ENCODE measurements at regions not wholly inside any gene's neighbourhood (a gene's known extent, or its start where the extent isn't known, plus 50 kb on each side); places are given as distances from the start of the nearest gene placed in this dataset.

DNA sequence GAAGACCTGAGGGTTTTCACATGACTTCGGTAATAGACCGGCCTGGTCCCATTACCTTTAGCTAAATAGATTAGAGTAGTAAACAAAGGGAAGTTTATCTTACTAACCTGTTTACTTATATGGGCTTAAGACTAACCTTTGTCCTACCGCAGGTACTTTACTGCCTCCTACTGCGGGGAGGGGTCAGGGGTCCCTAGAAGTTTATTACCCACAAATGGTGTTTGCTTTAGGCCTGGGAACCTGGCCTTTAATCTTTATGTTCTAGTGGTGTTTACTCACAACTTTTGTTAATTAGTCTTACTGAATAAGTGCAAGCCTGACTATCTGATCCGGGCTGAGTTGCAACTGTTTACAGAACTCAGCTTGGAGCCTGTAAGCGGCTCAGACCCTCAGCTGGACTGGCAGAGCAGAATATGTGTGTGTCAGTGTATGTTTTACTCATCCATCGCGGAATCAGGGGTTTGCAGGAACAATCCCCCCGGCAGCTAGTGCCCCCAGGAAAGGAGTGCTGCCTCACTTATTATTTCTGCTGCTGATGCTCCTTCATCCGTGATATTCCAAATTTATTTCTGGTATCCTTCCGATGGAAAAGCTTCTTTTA is 578.9 kb upstream of the SEMA3D start:
- WGBS, 2 donors = 62 to 63% methylated on average over 11 of the region's 11 CpGs
- DNase-seq (no peak), ATAC-seq (ENCODE audit: insufficient read depth, low FRiP score) (no peak)
- Histone ChIP-seq H3K9ac (ENCODE audit: insufficient read depth in 1 of 2, low read length in 2 of 2) (no peak overlapping the region), H3K9me3 (ENCODE audit: control insufficient read depth in 4 of 4, insufficient read depth in 3 of 4, low read length in 3 of 4) (peaks cover 0 to 2% (median 0%) of the 10 kb centered on the region in 4 donors), H3K27ac (ENCODE audit: low read depth in 1 of 2, low read length in 1 of 2) (no peak overlapping the region), H3K4me1 (ENCODE audit: control insufficient read depth in 5 of 5, insufficient read depth in 5 of 5, low read length in 5 of 5) (no peaks in the 10 kb centered on the region), H3K27me3 (ENCODE audit: control insufficient read depth in 3 of 3, insufficient read depth in 3 of 3, low read length in 2 of 3) (no peaks in the 10 kb centered on the region), H3K36me3 (ENCODE audit: control insufficient read depth in 4 of 4, insufficient read depth in 4 of 4, low read length in 4 of 4) (no peaks in the 10 kb centered on the region), H3K4me3 (no peak overlapping the region)
- no peak for TF ChIP-seq CTCF (IDR thresholded peaks at IDR 0.05; ENCODE audit: control extremely low read depth, extremely low read depth)

- DNase-seq (no peak), ATAC-seq (ENCODE audit: insufficient read depth, low FRiP score) (no peak)
- H3K4me3 ChIP-seq = no peak overlapping the region
- H3K9me3 ChIP-seq (ENCODE audit: control insufficient read depth in 4 of 4, insufficient read depth in 3 of 4, low read length in 3 of 4) = peaks cover 0 to 2% (median 0%) of the 10 kb centered on the region in 4 donors
- no peaks in the 10 kb centered on the region for H3K36me3 ChIP-seq (ENCODE audit: control insufficient read depth in 4 of 4, insufficient read depth in 4 of 4, low read length in 4 of 4)
- no peaks in the 10 kb centered on the region for H3K4me1 ChIP-seq (ENCODE audit: control insufficient read depth in 5 of 5, insufficient read depth in 5 of 5, low read length in 5 of 5)
- H3K27ac ChIP-seq (ENCODE audit: low read depth in 1 of 2, low read length in 1 of 2) = no peak overlapping the region
- no peaks in the 10 kb centered on the region for H3K27me3 ChIP-seq (ENCODE audit: control insufficient read depth in 3 of 3, insufficient read depth in 3 of 3, low read length in 2 of 3)
- WGBS, 2 donors = 52 to 56% methylated on average over 2 of the region's 2 CpGs
- TF ChIP-seq CTCF (IDR thresholded peaks at IDR 0.05; ENCODE audit: control extremely low read depth, extremely low read depth) = no peak
- no peak overlapping the region for H3K9ac ChIP-seq (ENCODE audit: insufficient read depth in 1 of 2, low read length in 2 of 2)
Observed at GRCh38 chr7:85764034-85764433, 577.2 kb upstream of the SEMA3D start.

DNA sequence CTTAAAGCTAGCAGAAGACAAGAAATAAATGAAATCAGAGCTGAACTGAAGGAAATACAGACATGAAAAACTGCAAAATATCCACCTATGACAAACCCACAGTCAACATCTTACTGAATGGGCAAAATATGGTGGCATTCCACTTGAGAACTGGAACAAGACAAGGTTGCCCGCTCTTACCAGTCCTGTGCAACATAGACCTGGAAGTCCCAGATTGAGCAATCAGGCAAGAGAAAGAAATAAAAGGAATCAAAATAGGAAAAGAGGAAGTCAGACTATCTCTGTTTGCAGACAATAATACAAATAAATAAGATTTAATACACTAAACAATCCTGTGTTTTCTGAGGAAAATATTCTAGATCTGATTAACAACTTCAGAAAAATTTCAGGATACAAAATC is 570.5 kb upstream of the SEMA3D start:
- DNase-seq (no peak), ATAC-seq (ENCODE audit: insufficient read depth, low FRiP score) (no peak)
- H3K4me1 ChIP-seq (ENCODE audit: control insufficient read depth in 5 of 5, insufficient read depth in 5 of 5, low read length in 5 of 5) = no peaks in the 10 kb centered on the region
- no peak overlapping the region for H3K27ac ChIP-seq (ENCODE audit: low read depth in 1 of 2, low read length in 1 of 2)
- H3K9ac ChIP-seq (ENCODE audit: insufficient read depth in 1 of 2, low read length in 2 of 2) = no peak overlapping the region
- no peaks in the 10 kb centered on the region for H3K36me3 ChIP-seq (ENCODE audit: control insufficient read depth in 4 of 4, insufficient read depth in 4 of 4, low read length in 4 of 4)
- no peak for TF ChIP-seq CTCF (IDR thresholded peaks at IDR 0.05; ENCODE audit: control extremely low read depth, extremely low read depth)
- WGBS, 2 donors = 81 to 91% methylated on average over 1 of the region's 1 CpG
- peaks cover 0 to 4% (median 2%) of the 10 kb centered on the region in 4 donors for H3K9me3 ChIP-seq (ENCODE audit: control insufficient read depth in 4 of 4, insufficient read depth in 3 of 4, low read length in 3 of 4)
- no peak overlapping the region for H3K4me3 ChIP-seq
- H3K27me3 ChIP-seq (ENCODE audit: control insufficient read depth in 3 of 3, insufficient read depth in 3 of 3, low read length in 2 of 3) = no peaks in the 10 kb centered on the region

GRCh38 chr7:85750454-85750949 is 563.6 kb upstream of the SEMA3D start:
- H3K9me3 ChIP-seq (ENCODE audit: control insufficient read depth in 4 of 4, insufficient read depth in 3 of 4, low read length in 3 of 4) = peaks cover 0 to 7% (median 2%) of the 10 kb centered on the region in 4 donors
- no peaks in the 10 kb centered on the region for H3K27me3 ChIP-seq (ENCODE audit: control insufficient read depth in 3 of 3, insufficient read depth in 3 of 3, low read length in 2 of 3)
- TF ChIP-seq CTCF (IDR thresholded peaks at IDR 0.05; ENCODE audit: control extremely low read depth, extremely low read depth) = peak; percentile 31
- no peak overlapping the region for H3K9ac ChIP-seq (ENCODE audit: insufficient read depth in 1 of 2, low read length in 2 of 2)
- H3K36me3 ChIP-seq (ENCODE audit: control insufficient read depth in 4 of 4, insufficient read depth in 4 of 4, low read length in 4 of 4) = no peaks in the 10 kb centered on the region
- peak; percentile 62 for ATAC-seq (ENCODE audit: insufficient read depth, low FRiP score)
- DNase-seq = peak in 1 of 3 donors; percentile 15
- 34 to 47% methylated on average over 14 of the region's 14 CpGs for WGBS, 2 donors
- H3K4me1 ChIP-seq (ENCODE audit: control insufficient read depth in 5 of 5, insufficient read depth in 5 of 5, low read length in 5 of 5) = no peaks in the 10 kb centered on the region
- no peak overlapping the region for H3K4me3 ChIP-seq
- no peak overlapping the region for H3K27ac ChIP-seq (ENCODE audit: low read depth in 1 of 2, low read length in 1 of 2)
